Tibial artery (tissue), 4 donors: ENCODE measurements at regions not wholly inside any gene's neighbourhood (a gene's known extent, or its start where the extent isn't known, plus 50 kb on each side); places are given as distances from the start of the nearest gene placed in this dataset.

ENCODE experiments used
- DNase-seq, 2 donors: peaks; one replicate each; pipeline ENCODE4 v3.0.0-alpha.2; 2019
- H3K27ac ChIP-seq, 2 donors: fragments of 200-600 bp; sonication (generic) in 1 of 2; 1 replicate in 1 of 2; 2 replicates in 1 of 2; pipeline ENCODE4 v1.5.1; 2018 to 2019; ENCODE audit warnings: mild to moderate bottlenecking in 1 of 2
- H3K27me3 ChIP-seq, 2 donors: fragments of 200-600 bp; sonication (generic) in 1 of 2; one replicate each; pipeline versions ENCODE4 v1.5.1 to v1.6.0; 2016 to 2019
- H3K36me3 ChIP-seq, 3 donors: fragments of 200-600 bp; sonication (generic) in 2 of 3; one replicate each; pipeline ENCODE4 v1.5.1; 2016 to 2019; ENCODE audit warnings: mild to moderate bottlenecking in 2 of 3
- H3K4me1 ChIP-seq, 4 donors: fragments of 200-600 bp; sonication (generic) in 2 of 4; 1 replicate in 3 of 4; 2 replicates in 1 of 4; pipeline ENCODE4 v1.5.1; 2016 to 2019
- H3K4me3 ChIP-seq, 2 donors: fragments of 200-600 bp; sonication (generic) in 1 of 2; 1 replicate in 1 of 2; 2 replicates in 1 of 2; pipeline ENCODE4 v1.5.1; 2018 to 2019; ENCODE audit warnings: mild to moderate bottlenecking in 2 of 2
- H3K9me3 ChIP-seq, 3 donors: fragments of 200-600 bp; sonication (generic) in 1 of 3; one replicate each; pipeline ENCODE4 v1.5.1; 2016 to 2019
- intact Hi-C: fragments of 100-400 bp; cut with DNase I; formaldehyde crosslinking; loops from one replicate; pipeline ENCODE4 v1.15.0; 2023; ENCODE audit warnings: low total_unique reads
- TF ChIP-seq, protein P1 (sequence below), 2 experiments: fragments of 200-600 bp in 1 of 2; fragments of 450-650 bp in 1 of 2; IDR thresholded peaks; one replicate each; pipeline ENCODE4 v1.5.1; 2017 to 2019; ENCODE audit warnings: antibody characterized with exemption in 2 of 2, mild to moderate bottlenecking in 1 of 2, moderate library complexity in 1 of 2

DNA sequence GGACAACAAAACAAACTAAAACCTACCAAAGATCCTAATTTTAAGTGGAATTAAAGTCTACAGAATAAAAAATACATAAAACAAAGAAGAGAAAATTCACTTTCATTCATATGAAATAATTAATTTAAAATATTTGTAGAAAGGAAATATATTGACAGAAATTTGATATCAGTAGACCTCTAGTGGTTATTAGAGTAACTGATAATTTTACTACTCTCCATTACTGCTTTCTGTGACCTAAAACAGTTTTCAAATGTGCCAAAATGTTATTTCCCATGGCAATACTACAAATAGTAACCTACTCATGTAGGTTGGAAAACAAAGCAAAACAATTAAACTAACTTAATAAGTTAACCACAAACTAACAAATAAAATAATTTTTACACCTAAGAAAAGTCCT is 147.1 kb downstream of the NOL4 start:
- no peak overlapping the region for H3K27ac ChIP-seq
- TF ChIP-seq, protein P1, sequence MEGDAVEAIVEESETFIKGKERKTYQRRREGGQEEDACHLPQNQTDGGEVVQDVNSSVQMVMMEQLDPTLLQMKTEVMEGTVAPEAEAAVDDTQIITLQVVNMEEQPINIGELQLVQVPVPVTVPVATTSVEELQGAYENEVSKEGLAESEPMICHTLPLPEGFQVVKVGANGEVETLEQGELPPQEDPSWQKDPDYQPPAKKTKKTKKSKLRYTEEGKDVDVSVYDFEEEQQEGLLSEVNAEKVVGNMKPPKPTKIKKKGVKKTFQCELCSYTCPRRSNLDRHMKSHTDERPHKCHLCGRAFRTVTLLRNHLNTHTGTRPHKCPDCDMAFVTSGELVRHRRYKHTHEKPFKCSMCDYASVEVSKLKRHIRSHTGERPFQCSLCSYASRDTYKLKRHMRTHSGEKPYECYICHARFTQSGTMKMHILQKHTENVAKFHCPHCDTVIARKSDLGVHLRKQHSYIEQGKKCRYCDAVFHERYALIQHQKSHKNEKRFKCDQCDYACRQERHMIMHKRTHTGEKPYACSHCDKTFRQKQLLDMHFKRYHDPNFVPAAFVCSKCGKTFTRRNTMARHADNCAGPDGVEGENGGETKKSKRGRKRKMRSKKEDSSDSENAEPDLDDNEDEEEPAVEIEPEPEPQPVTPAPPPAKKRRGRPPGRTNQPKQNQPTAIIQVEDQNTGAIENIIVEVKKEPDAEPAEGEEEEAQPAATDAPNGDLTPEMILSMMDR (IDR thresholded peaks at IDR 0.05) = no peak

DNA sequence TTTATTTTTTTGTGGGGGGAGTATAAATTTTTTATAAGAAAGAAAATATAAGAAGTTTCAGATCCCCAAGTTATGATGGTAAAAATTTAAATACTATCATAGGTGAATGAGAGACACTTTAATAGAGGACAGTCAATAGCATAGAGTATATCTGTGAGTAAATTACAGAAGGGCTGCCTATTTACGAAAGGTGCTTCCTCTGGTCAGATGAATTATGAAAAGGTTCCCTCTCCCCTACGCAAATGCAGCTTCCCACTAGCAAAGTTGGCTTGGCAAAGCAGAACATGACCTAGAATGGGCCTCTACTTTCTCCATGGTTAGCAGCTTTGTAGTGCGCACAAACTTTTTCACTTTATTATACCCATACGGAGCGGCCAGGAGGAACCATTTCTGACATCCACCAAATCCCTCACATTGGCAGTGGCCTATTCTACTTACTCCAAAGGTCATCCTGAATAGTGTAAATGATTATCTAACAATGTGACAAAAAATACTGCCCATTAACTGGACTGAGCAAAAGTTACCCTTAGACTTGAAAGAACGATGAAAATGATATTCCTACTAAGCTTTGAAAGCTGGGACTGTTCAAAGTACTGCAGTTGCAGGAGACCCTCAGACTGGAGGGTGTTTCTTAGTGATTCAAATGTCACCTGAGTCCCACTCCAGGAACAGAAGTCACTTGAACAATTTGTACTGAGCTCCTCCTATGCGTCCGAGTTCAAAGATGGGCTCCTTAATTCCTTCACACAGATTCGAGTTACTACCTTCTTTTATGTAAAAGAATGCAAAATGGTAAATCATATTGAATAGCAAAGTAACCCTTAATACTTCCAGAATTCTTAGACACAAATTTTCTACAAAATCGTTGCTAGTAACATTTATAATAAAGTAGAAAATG is 148.5 kb downstream of the NOL4 start:
- Histone ChIP-seq H3K27me3 (no peaks in the 10 kb centered on the region), H3K36me3 (no peaks in the 10 kb centered on the region), H3K27ac (no peak overlapping the region), H3K9me3 (no peaks in the 10 kb centered on the region), H3K4me3 (no peak overlapping the region), H3K4me1 (no peaks in the 10 kb centered on the region)
- intact Hi-C loops = no loop called here
- TF ChIP-seq, protein P1 (IDR thresholded peaks at IDR 0.05) = no peak
- DNase-seq = no peak

More for the DNA sequence above, 147.1 kb downstream of the NOL4 start:
- no peaks in the 10 kb centered on the region for H3K36me3 ChIP-seq
- H3K4me3 ChIP-seq = no peak overlapping the region
- DNase-seq = no peak
- H3K9me3 ChIP-seq = no peaks in the 10 kb centered on the region
- no peaks in the 10 kb centered on the region for H3K4me1 ChIP-seq
- H3K27me3 ChIP-seq = no peaks in the 10 kb centered on the region
- intact Hi-C loops = no loop called here

DNA sequence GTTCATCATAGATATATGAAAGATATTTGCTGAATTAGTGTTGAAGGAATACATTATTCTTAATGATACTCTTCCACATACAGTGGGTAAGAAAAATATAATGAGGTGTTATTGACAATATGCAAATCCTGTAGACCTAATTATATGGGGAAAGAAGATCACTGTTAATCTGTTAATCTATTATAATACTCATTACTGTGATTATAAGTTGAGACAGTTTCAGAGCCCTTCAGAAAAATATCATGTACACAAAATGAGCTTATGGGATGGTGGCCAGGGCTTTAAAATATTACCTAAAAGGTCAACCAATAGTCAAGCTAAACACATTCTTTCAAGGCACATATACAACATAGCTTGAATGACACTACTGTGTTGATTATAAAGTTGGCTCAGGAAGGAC is 163.5 kb downstream of the NOL4 start:
- no peaks in the 10 kb centered on the region for H3K4me1 ChIP-seq
- TF ChIP-seq, protein P1 (IDR thresholded peaks at IDR 0.05) = no peak
- intact Hi-C loops = no loop called here
- H3K4me3 ChIP-seq = no peak overlapping the region
- H3K9me3 ChIP-seq = peaks cover 0 to 5% (median 5%) of the 10 kb centered on the region in 3 donors
- no peak overlapping the region for H3K27ac ChIP-seq
- DNase-seq = no peak
- no peaks in the 10 kb centered on the region for H3K36me3 ChIP-seq
- H3K27me3 ChIP-seq = no peaks in the 10 kb centered on the region

DNA sequence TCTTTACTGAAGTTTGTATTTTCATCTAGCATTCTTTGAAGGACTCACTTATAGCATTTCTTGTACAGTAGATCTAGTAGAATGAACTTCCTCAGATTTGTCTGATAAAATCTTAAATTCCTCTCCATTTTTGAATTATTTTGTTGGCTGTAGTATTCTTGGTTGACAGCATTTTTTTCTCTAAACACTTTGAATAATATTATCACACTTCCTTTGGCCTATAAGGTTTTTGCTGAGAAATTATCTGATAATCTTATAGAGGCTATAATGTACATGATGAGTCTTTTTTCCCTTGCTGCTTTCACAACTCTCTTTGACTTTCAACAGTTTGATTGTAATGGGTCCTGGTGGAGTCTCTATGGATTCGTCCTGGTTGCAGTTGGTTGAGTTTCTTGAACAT is 169.5 kb downstream of the NOL4 start:
- DNase-seq = no peak
- intact Hi-C loops = no loop called here
- Histone ChIP-seq H3K4me3 (no peak overlapping the region), H3K4me1 (no peaks in the 10 kb centered on the region), H3K27ac (no peak overlapping the region), H3K36me3 (no peaks in the 10 kb centered on the region), H3K27me3 (no peaks in the 10 kb centered on the region), H3K9me3 (peaks cover 0 to 9% (median 8%) of the 10 kb centered on the region in 3 donors)
- TF ChIP-seq, protein P1 (IDR thresholded peaks at IDR 0.05) = no peak

DNA sequence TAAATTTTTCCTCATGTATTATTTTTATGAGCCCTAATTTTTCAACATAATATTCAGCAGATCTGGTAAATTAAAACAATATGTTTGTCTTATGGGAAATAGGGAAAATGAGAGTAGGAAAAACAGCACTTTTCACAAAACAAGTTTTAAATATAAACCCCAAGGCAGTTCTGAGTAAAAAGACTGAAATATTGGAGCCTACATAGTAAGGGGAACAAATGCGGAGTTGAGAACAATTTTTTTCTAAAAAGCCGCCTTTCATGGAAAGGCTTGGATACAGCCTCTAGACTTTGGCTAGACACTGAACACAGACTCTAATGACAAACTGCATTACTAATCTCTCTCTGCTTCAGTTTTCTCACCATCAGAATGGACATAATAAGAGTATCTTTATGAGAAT is 174.1 kb downstream of the NOL4 start:
- Histone ChIP-seq H3K27me3 (no peaks in the 10 kb centered on the region), H3K27ac (no peak overlapping the region), H3K9me3 (no peaks in the 10 kb centered on the region), H3K4me1 (no peaks in the 10 kb centered on the region), H3K4me3 (no peak overlapping the region), H3K36me3 (no peaks in the 10 kb centered on the region)
- intact Hi-C loops = no loop called here
- TF ChIP-seq, protein P1 (IDR thresholded peaks at IDR 0.05) = no peak
- DNase-seq = no peak
